ENCODE measurements at regions not wholly inside any gene's neighbourhood (a gene's known extent, or its start where the extent isn't known, plus 50 kb on each side); places are given as distances from the start of the nearest gene placed in this dataset.

DNA sequence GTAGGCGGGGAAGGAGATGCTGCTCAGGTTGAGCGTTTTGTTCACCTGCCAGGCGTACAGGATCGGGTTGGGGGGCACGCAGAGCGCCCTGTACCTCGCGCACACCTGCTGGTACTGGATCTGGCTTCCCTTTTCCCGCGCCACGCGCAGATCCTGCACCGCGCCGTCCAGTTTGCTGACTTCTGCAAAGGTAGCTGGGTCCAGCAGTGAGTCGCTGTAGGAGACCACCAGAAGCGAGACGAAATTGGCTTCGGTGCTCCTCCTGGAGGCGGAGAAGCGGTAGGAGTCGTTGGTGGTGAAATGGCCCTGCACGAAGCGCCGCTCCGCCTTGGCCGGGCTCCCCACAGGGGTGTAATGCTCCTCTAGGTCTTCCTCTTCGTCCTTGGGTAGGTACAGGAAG is 90.7 kb upstream of the RAB18 start:
- Mint-ChIP-seq H3K4me3 (ENCODE audit: unreplicated experiment) (no peak overlapping the region), H3K27ac (ENCODE audit: unreplicated experiment) (no peak overlapping the region), H3K4me1 (ENCODE audit: low read depth) (peaks cover 7% of the 10 kb centered on the region), H3K36me3 (ENCODE audit: low read depth) (no peaks in the 10 kb centered on the region), H3K9me3 (ENCODE audit: low read depth) (no peaks in the 10 kb centered on the region), H3K27me3 (ENCODE audit: low read depth) (peaks cover 5% of the 10 kb centered on the region)
- TF ChIP-seq, protein P1, sequence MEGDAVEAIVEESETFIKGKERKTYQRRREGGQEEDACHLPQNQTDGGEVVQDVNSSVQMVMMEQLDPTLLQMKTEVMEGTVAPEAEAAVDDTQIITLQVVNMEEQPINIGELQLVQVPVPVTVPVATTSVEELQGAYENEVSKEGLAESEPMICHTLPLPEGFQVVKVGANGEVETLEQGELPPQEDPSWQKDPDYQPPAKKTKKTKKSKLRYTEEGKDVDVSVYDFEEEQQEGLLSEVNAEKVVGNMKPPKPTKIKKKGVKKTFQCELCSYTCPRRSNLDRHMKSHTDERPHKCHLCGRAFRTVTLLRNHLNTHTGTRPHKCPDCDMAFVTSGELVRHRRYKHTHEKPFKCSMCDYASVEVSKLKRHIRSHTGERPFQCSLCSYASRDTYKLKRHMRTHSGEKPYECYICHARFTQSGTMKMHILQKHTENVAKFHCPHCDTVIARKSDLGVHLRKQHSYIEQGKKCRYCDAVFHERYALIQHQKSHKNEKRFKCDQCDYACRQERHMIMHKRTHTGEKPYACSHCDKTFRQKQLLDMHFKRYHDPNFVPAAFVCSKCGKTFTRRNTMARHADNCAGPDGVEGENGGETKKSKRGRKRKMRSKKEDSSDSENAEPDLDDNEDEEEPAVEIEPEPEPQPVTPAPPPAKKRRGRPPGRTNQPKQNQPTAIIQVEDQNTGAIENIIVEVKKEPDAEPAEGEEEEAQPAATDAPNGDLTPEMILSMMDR (IDR thresholded peaks at IDR 0.05) = no peak
- DNase-seq (ENCODE audit: low spot score) = no peak

DNA sequence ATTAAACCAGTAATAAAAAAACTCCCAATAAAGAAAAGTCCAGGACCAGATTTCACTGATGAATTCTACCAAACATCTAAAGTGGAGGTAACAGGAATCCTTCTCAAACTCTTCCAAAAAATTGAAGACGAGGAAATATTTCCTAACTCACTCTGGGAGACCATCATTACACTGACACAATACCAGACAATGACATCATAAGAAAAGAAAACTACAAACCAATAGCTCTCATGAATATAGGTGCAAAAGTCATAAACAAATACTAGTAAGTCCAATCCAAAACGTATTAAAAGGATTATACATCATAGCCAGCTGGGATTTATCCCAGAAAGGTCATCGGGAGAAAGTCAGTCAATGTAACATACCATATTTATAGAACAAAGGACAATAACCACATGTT is 94.0 kb upstream of the RAB18 start:
- Mint-ChIP-seq H3K4me1 (ENCODE audit: low read depth) (peaks cover 7% of the 10 kb centered on the region), H3K4me3 (ENCODE audit: unreplicated experiment) (no peak overlapping the region), H3K9me3 (ENCODE audit: low read depth) (no peaks in the 10 kb centered on the region), H3K36me3 (ENCODE audit: low read depth) (no peaks in the 10 kb centered on the region), H3K27me3 (ENCODE audit: low read depth) (peaks cover 13% of the 10 kb centered on the region), H3K27ac (ENCODE audit: unreplicated experiment) (no peak overlapping the region)
- TF ChIP-seq, protein P1 (IDR thresholded peaks at IDR 0.05) = no peak
- no peak for DNase-seq (ENCODE audit: low spot score)

DNA sequence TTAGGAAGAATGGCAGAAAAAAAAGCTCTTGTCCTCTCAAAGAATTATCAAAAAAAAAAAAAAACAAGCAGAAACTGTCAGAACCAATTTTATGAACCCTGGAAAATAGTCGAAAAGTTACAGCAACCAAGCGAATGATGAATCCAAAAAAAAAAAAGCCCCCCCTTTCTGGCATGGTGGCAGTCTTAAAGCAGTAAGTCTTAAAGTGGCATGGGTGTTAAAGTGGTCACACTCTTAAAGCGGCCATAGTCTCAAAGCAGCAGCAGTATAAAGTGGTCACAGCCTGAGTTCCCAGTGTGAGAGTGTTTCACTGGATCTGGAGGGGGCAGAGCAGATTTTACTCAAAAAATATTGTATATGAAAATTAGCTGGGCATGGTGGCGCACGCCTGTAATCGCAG is 96.8 kb upstream of the RAB18 start:
- Mint-ChIP-seq H3K36me3 (ENCODE audit: low read depth) (no peaks in the 10 kb centered on the region), H3K27ac (ENCODE audit: unreplicated experiment) (no peak overlapping the region), H3K9me3 (ENCODE audit: low read depth) (no peaks in the 10 kb centered on the region), H3K4me3 (ENCODE audit: unreplicated experiment) (no peak overlapping the region), H3K4me1 (ENCODE audit: low read depth) (peaks cover 7% of the 10 kb centered on the region), H3K27me3 (ENCODE audit: low read depth) (peaks cover 20% of the 10 kb centered on the region)
- no peak for DNase-seq (ENCODE audit: low spot score)
- TF ChIP-seq, protein P1 (IDR thresholded peaks at IDR 0.05) = no peak

DNA sequence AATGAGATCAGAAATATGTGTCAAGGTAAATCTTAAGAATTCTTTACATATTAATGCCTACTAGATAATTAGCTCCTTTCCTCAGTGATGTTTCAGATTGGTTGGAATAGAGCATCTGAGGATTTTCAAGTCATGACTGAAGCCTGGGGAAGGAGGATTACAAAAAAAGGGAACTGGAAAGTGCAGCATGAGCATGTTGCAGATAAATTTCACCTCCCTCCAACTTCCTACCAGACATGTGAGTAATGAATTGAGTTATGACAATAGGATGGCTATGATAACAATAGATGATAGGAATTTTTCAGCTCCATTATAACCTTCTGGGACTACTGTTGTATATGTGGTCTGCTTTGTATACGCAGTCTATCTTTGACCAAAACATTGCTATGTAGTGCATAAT is 104.2 kb upstream of the RAB18 start:
- Mint-ChIP-seq H3K4me3 (ENCODE audit: unreplicated experiment) (no peak overlapping the region), H3K9me3 (ENCODE audit: low read depth) (no peaks in the 10 kb centered on the region), H3K27me3 (ENCODE audit: low read depth) (peaks cover 12% of the 10 kb centered on the region), H3K27ac (ENCODE audit: unreplicated experiment) (no peak overlapping the region), H3K36me3 (ENCODE audit: low read depth) (no peaks in the 10 kb centered on the region), H3K4me1 (ENCODE audit: low read depth) (no peaks in the 10 kb centered on the region)
- TF ChIP-seq, protein P1 (IDR thresholded peaks at IDR 0.05) = no peak
- no peak for DNase-seq (ENCODE audit: low spot score)

DNA sequence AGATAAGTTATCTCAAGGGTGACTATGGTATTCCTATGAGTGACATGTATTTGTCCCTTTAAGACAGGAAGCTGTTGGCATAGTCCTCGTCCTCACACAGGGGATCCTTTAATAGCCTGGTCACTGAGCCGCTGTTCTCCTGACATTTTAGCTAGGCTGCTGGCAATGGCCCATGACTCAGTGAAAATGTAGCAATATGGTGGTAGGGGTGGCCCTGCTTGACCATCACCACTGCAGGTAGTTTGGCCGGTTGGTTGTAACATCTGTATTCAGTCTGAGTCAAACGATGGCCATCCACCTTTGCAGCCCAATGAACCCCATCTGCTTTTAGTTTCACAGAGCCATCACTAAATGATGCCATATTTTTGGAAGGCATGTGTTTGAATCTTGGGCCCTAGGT is 110.1 kb upstream of the RAB18 start:
- DNase-seq (ENCODE audit: low spot score) = no peak
- TF ChIP-seq, protein P1 (IDR thresholded peaks at IDR 0.05) = no peak
- H3K9me3 Mint-ChIP-seq (ENCODE audit: low read depth) = peaks cover 3% of the 10 kb centered on the region
- H3K4me1 Mint-ChIP-seq (ENCODE audit: low read depth) = no peaks in the 10 kb centered on the region
- H3K36me3 Mint-ChIP-seq (ENCODE audit: low read depth) = no peaks in the 10 kb centered on the region
- H3K27me3 Mint-ChIP-seq (ENCODE audit: low read depth) = peaks cover 17% of the 10 kb centered on the region
- no peak overlapping the region for H3K4me3 Mint-ChIP-seq (ENCODE audit: unreplicated experiment)
- no peak overlapping the region for H3K27ac Mint-ChIP-seq (ENCODE audit: unreplicated experiment)
